HG02870 (cell line): ENCODE measurements at regions not wholly inside any gene's neighbourhood (a gene's known extent, or its start where the extent isn't known, plus 50 kb on each side); places are given as distances from the start of the nearest gene placed in this dataset.

Experiments
- ATAC-seq: cut with Tn5 transposase; IDR thresholded peaks from one replicate; pipeline ENCODE4 v1.9.1; 2021; ENCODE audit warnings: mild to moderate bottlenecking, moderate library complexity; ENCODE audit not compliant: unreplicated experiment

GRCh38 chr9:109880276-109881169 lies 100.5 kb downstream of the PALM2AKAP2 start:
- ATAC-seq = no peak

- ATAC-seq = no peak
These were observed 103.6 kb downstream of the PALM2AKAP2 start for GRCh38 chr9:109883623-109884022.

GRCh38 chr9:109886041-109886440 lies 106.0 kb downstream of the PALM2AKAP2 start:
- ATAC-seq = no peak

GRCh38 chr9:109886617-109887016 lies 106.6 kb downstream of the PALM2AKAP2 start:
- peak; percentile 51 for ATAC-seq

- ATAC-seq = no peak
These were observed 107.1 kb downstream of the PALM2AKAP2 start for GRCh38 chr9:109887079-109887478.

DNA sequence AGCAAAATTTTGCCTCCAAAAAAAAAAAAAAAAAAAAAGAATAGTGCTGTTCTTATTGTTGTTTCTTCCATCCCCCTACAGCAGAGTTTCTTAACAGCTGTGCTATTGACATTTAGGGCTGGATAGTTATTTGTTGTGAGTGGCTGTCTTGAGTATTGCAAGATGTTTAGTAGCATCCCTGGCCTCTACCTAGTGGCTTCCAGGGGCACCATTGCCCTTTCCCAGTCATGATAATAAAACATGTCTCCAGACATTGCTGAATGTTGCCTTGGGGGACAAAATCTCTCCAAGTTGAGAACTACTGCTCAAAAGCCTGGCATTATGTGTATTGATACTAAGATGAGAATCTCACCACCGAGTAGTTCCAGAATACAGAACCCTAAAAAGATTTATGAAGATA lies 108.7 kb downstream of the PALM2AKAP2 start:
- no peak for ATAC-seq

GRCh38 chr9:109889456-109889855 lies 109.5 kb downstream of the PALM2AKAP2 start:
- ATAC-seq = no peak

GRCh38 chr9:109893241-109893640 lies 113.2 kb downstream of the PALM2AKAP2 start:
- peak; percentile 42 for ATAC-seq

DNA sequence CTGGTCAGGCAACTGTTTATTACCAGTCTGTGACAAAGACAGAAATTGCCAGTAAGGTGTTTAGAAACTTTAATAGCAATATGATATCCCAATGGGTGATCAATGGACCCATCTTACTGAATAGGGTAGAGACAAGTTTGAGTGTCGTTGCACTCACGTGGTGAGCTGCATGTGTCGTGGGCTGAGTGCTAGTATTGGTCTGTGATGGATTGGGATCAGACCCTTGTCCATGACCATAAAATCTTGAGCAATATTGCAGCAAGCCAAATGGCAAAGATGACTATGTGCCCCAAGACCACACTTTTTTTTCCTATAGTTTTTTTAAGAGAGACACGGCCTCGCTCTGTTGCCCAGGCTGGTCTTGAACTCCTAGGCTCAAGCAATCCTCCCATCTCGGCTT lies 114.5 kb downstream of the PALM2AKAP2 start:
- no peak for ATAC-seq

DNA sequence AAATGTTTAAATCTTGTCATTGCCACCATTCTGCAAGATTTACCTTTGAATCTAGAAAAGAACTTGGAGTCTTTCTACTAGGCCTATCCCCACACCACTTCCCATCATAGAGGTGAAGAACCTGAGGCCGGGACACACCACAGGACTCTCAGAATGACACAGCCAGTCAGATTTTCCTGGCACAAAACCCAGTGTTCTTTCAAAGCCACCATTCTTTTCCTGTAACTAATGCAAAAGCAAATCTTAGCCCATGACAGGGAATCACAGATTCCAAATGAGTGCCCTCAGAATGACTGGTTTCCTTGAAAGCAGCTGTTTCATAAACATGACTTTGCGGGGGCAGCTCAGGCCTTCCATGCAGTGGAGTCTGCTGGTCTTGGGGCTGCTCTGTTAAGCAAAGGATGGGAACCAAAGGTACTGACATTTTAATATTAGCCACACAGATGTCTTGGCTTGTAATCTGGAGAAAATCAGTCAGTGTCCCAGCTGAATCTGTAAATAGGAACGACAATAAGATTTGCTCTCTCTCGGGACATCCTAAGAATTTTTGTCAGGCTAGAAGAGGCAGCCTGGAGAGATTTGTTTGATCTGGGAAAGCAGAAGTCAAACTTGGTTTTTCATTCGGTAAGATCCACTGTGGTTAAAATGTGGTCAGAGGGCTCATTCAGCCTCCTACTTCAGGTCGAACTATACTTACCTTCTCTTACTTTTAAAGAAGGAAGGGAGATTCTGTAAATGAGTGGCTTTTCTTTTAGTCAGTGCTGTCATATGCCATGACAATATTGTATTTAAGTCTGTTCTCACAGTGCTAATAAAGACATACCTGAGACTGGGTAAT lies 115.1 kb downstream of the PALM2AKAP2 start:
- peak; percentile 77 for ATAC-seq

- ATAC-seq = no peak
These were observed 121.2 kb downstream of the PALM2AKAP2 start for GRCh38 chr9:109901201-109901600.

DNA sequence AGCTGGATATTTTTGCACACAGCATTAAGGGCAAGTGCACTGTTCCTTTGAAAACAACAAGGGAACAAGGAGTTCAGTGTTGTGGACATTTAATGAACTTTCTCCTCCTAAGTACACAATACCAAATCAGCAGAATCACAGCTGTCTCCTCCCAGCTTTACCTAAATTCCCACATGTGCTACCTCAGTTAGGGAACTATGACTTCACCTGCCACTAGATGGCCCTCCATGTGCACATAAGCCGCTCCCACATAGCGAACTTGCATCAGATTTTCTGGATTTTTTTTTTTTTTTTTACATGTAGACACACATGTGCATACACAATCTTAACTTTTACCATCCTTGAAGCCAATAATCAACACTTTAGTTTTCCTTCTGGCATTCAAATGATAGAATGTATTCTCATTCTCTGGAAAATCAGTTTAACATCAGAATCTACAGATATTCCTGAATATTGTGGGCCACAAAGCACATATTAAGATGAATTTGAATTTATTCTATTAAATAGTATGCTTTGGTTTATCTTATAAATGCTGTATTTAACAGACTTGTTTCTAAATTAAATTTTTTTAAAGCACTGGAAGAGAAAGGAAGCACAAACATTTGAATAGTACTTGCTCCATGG lies 123.6 kb downstream of the PALM2AKAP2 start:
- ATAC-seq = peak; percentile 32

DNA sequence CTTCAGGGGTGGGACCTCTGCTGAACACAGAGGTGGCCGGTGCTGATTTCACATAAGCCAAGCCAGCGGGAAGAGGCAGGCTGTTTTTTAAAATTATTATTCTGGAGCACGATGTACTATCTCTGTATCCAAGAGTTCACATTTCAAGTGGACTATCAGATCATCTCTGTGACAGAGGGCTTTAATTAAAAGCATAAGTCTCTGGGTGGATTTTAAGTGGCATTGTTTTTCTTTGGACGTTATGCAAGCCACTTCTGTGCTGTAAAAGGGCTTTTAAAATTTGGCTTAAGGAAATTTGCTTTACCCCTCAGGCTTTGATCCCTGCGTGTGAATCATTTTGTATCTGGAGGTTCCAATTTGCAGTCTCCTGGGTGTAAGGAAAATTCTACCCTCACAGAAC lies 124.7 kb downstream of the PALM2AKAP2 start:
- ATAC-seq = no peak

DNA sequence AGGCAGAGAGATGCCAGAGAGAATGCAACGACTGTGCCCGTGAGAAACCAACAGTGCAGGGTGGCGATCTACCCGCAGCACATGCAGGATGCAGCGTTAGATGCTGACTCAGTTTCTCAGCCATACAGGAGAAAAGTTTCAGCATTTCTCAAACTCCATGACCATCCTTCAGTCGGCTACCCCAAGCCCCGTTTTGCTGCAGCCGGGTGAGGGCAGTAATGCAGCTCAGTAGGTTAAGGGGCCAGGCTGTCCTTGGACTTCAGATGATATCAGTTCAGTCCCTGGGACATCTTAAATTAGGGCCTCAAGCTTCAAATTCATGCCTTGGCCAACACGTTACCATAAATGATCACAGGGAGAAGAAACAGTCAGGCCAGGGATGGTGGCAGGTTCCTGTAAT lies 125.5 kb downstream of the PALM2AKAP2 start:
- ATAC-seq = no peak

DNA sequence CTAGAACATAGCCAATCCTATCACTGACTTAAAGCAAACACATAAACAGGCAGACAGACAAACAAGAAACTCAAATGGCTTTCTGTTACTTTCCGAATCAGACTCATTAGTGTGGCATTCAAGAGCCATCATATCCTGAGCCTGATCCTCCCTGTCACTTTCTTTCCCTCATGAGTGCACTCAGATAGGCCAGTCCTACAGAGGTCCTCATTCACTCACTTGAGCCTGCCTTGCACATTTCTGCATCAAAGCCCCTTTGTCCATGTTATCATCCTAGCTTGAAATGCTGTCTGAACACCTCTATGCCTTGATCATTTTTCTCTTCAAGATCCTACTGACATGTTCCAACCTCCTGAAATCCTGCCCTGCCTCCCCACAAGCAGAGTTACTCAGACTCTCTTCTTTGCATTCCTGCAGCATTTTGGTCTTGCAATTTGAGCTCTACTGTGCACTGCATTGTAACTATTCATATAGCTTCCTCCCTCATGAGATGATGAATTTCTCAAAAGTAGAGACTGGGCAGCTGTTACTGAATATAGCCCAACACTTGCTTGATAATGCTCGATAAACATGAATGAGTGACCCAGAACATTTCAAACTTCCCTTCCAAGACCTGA lies 126.9 kb downstream of the PALM2AKAP2 start:
- ATAC-seq = peak; percentile 21

DNA sequence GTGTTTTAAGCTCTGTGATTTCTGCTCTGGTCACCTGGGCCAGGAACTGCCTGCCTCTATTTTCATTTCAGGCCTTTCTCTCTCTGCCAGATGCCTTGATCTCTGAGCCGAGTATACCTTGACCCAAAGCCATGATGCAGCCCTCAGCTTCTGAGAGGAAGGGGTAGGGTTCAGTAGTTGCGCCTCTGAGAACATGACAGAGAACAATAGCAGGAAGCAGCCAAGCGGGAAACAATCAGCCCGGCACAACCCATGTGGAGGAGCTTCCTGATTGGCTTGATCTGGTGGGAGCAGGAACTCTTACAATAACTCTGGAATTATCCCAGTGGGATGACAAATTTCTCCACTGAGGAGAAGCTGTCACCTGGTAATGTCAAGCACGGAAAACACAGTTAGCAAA lies 127.4 kb downstream of the PALM2AKAP2 start:
- ATAC-seq = peak; percentile 78

DNA sequence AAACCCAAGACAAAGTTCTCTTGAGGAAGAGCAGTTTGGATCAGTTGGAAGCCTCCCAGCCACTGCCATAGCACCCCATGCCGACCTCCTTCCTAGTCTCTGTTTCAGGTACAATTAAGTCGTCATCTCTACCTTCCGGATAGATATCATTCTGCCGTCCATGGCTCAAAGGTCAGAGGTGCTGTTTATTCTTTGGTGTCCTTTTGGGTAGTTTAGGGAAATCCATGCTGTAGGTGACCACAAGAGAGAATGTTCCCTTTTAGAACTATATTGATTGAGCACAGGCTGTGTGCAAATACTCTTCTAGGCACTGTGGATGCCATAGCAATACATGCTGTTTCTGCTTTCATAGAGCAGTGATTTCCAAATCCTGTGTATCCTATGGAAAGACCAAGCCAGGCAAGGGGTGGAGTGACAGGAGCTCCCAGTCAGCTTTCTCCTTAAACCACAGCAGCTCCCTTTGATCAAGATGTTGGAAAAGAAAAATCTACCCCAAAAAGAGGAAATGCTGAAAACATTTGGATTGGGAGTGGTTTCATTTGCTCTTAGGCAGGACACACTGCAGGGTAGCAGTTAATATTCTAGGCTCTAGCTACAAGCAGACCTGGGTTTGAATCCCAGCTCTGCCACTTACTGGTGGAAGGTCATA lies 127.9 kb downstream of the PALM2AKAP2 start:
- ATAC-seq = no peak

- ATAC-seq = no peak
These were observed 128.7 kb downstream of the PALM2AKAP2 start for GRCh38 chr9:109908459-109909390.
